Neuron (in vitro differentiated cells): ENCODE measurements at regions not wholly inside any gene's neighbourhood (a gene's known extent, or its start where the extent isn't known, plus 50 kb on each side); places are given as distances from the start of the nearest gene placed in this dataset.
"Not testable (repeated sequence)": the region's sequence is repeated elsewhere in the genome, so short reads cannot be mapped to it uniquely, and the experiment has no call there.

Experiments used
- H2AFZ ChIP-seq: one replicate; pipeline ENCODE4 v1.6.1; 2013; ENCODE audit warnings: low read depth, mild to moderate bottlenecking, inconsistent platforms, low read length, moderate library complexity
- H3K27me3 ChIP-seq: one replicate; pipeline ENCODE4 v1.6.1; 2013; ENCODE audit warnings: low read length; ENCODE audit not compliant: insufficient read depth
- H3K36me3 ChIP-seq: one replicate; pipeline ENCODE4 v1.6.1; 2013; ENCODE audit warnings: low read length; ENCODE audit not compliant: insufficient read depth
- H3K4me1 ChIP-seq: one replicate; pipeline ENCODE4 v1.6.1; 2013; ENCODE audit warnings: low read length; ENCODE audit not compliant: insufficient read depth
- H3K4me3 ChIP-seq: 2 replicates; pipeline ENCODE4 v1.5.1; 2013; ENCODE audit warnings: mild to moderate bottlenecking, low read length, moderate library complexity
- H3K9me3 ChIP-seq: one replicate; pipeline ENCODE4 v1.6.1; 2013; ENCODE audit warnings: low read length

- H3K4me3 ChIP-seq = no peak overlapping the region
- no peaks in the 10 kb centered on the region for H3K36me3 ChIP-seq
- no peaks in the 10 kb centered on the region for H3K9me3 ChIP-seq
- H2AFZ ChIP-seq = no peak overlapping the region
- H3K4me1 ChIP-seq = peaks cover 50% of the 10 kb centered on the region
- no peaks in the 10 kb centered on the region for H3K27me3 ChIP-seq
Observed at GRCh38 chr5:123997462-123998215, 485.7 kb downstream of the CSNK1G3 start.

DNA sequence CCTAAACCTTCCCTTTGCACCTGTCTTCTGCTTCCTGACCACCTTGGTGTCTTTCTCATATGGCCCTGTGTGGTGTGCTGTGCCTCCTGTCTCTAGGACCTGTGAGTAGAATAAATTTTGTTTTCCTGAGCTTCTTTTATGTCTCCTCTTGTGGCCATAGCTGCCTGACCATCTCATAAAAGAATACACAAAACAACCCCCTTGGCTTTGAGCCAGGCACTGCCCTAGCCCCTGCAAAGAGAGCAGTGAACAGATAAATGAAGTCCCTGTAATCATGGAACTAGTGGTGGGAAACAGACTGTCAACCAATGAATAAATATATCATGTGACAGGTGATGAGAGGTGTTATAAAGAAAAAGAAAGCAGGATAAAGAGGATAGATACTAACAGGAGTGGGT is 485.1 kb downstream of the CSNK1G3 start:
- no peak overlapping the region for H2AFZ ChIP-seq
- H3K27me3 ChIP-seq = no peaks in the 10 kb centered on the region
- H3K9me3 ChIP-seq = no peaks in the 10 kb centered on the region
- peaks cover 51% of the 10 kb centered on the region for H3K4me1 ChIP-seq
- H3K36me3 ChIP-seq = no peaks in the 10 kb centered on the region
- no peak overlapping the region for H3K4me3 ChIP-seq

- no peaks in the 10 kb centered on the region for H3K36me3 ChIP-seq
- H3K4me3 ChIP-seq = no peak overlapping the region
- no peaks in the 10 kb centered on the region for H3K9me3 ChIP-seq
- no peak overlapping the region for H2AFZ ChIP-seq
- peaks cover 18% of the 10 kb centered on the region for H3K4me1 ChIP-seq
- no peaks in the 10 kb centered on the region for H3K27me3 ChIP-seq
Observed at GRCh38 chr5:123992641-123993040, 480.7 kb downstream of the CSNK1G3 start.

DNA sequence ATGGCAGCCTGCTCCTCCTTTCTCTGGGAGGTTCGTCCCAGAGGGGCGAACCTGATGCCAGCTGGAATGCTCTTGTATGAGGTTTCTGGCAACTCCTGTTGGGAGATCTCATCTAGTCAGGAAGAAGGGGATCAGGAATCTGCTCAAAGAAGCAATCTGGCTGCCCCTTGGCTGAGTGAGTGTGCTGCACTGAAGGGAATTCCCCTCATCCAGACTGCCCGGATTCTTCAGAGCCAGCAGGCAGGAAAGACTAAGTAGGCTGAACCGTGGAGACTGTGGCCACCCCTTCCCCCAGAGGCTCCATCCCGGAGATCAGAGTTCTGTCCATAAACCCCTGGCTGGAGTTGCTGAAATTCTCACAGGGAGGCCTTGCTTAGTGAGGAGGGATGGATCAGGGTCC is 476.0 kb downstream of the CSNK1G3 start:
- peaks cover 3% of the 10 kb centered on the region for H3K4me1 ChIP-seq
- H3K9me3 ChIP-seq = peaks cover 2% of the 10 kb centered on the region
- no peak overlapping the region for H3K4me3 ChIP-seq
- no peaks in the 10 kb centered on the region for H3K36me3 ChIP-seq
- H3K27me3 ChIP-seq = no peaks in the 10 kb centered on the region
- no peak overlapping the region for H2AFZ ChIP-seq

- no peak overlapping the region for H2AFZ ChIP-seq
- no peak overlapping the region for H3K4me3 ChIP-seq
- no peaks in the 10 kb centered on the region for H3K36me3 ChIP-seq
- no peaks in the 10 kb centered on the region for H3K27me3 ChIP-seq
- H3K4me1 ChIP-seq = no peaks in the 10 kb centered on the region
- peaks cover 3% of the 10 kb centered on the region for H3K9me3 ChIP-seq
Observed at GRCh38 chr5:123976379-123977033, 464.5 kb downstream of the CSNK1G3 start.

DNA sequence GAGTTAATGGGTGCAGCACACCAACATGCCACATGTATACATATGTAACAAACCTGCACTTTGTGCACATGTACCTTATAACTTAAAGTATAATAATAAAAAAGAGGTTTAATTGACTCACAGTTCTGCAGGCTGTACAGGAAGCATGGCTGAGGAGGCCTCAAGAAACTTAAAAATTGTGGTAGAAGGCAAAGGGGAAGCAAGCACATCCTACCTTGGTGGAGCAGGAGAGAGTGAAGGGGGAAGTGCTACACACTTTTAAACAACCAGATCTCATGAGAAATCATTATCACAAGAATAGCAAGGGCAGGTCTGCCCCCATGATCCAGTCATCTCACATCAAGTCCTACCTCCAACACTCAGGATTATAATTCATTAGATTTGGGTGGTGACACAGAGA is 463.5 kb downstream of the CSNK1G3 start:
- H3K4me1 ChIP-seq, H3K4me3 ChIP-seq, H3K27me3 ChIP-seq, H3K36me3 ChIP-seq, H2AFZ ChIP-seq, H3K9me3 ChIP-seq: not testable (repeated sequence)

- Histone ChIP-seq H3K9me3 (peaks cover 3% of the 10 kb centered on the region), H3K4me3 (no peak overlapping the region), H3K27me3 (no peaks in the 10 kb centered on the region), H3K4me1 (peaks cover 2% of the 10 kb centered on the region), H2AFZ (no peak overlapping the region), H3K36me3 (no peaks in the 10 kb centered on the region)
Observed at GRCh38 chr5:123966781-123967180, 454.8 kb downstream of the CSNK1G3 start.

DNA sequence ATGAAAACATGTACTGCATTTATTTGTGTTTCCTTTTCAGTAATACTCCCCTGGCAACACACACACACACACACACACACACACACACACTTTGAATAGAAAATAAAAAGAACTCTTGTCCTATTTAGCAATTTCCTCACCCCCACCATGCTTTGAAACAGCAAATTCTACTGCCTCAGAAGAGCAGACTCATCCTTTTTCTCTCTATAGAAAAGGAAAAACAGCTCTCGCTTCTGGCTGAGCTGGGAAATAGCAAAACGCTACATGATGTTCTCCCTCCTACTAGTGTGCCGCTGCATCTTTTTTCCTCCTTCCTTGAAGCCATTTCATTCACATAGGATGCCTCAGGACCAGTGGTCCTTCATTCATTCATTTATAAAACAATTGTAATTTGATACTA is 453.6 kb downstream of the CSNK1G3 start:
- peaks cover 3% of the 10 kb centered on the region for H3K9me3 ChIP-seq
- peaks cover 2% of the 10 kb centered on the region for H3K4me1 ChIP-seq
- H2AFZ ChIP-seq = no peak overlapping the region
- H3K36me3 ChIP-seq = no peaks in the 10 kb centered on the region
- no peak overlapping the region for H3K4me3 ChIP-seq
- H3K27me3 ChIP-seq = no peaks in the 10 kb centered on the region

DNA sequence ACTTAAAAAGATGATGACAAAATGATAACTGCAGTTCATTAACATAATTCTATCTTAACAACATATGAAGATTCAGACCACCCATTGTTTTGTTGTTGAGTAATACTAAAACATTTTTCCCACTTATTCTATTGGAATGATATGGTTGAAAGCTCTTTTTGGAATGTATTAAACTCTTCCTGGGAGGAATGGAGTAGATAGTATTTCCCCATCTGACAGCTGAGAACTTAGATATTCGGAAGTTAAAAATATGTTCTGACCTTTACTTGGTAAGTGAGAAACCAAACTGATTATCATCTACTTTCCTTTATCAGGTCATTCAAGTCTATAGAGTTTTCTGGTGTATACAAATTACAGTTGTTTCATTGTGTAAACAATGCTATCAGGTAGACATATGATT is 452.9 kb downstream of the CSNK1G3 start:
- H3K36me3 ChIP-seq = no peaks in the 10 kb centered on the region
- H3K4me3 ChIP-seq = no peak overlapping the region
- no peaks in the 10 kb centered on the region for H3K27me3 ChIP-seq
- peaks cover 2% of the 10 kb centered on the region for H3K9me3 ChIP-seq
- H2AFZ ChIP-seq = no peak overlapping the region
- peaks cover 2% of the 10 kb centered on the region for H3K4me1 ChIP-seq

DNA sequence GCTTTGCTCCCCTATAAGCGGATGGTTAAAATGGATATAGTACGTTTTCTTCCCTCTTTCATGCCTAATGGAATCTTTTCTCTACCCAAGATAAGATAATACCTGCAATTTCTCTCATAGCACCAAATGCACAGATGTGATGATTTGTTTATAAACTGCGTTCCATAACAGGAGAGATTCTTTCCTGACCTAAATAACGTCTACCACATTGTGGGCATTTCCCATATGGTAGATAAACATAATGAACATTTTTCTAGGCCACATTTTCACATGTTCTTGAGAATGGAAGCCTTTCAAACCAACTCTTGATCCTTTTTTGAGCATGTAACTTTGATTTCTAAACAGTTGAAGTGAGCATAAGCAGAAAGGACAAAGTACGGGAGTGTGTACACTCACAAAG is 448.5 kb downstream of the CSNK1G3 start:
- no peaks in the 10 kb centered on the region for H3K27me3 ChIP-seq
- no peaks in the 10 kb centered on the region for H3K36me3 ChIP-seq
- H3K9me3 ChIP-seq = peaks cover 2% of the 10 kb centered on the region
- H3K4me1 ChIP-seq = peaks cover 2% of the 10 kb centered on the region
- no peak overlapping the region for H3K4me3 ChIP-seq
- H2AFZ ChIP-seq = no peak overlapping the region

DNA sequence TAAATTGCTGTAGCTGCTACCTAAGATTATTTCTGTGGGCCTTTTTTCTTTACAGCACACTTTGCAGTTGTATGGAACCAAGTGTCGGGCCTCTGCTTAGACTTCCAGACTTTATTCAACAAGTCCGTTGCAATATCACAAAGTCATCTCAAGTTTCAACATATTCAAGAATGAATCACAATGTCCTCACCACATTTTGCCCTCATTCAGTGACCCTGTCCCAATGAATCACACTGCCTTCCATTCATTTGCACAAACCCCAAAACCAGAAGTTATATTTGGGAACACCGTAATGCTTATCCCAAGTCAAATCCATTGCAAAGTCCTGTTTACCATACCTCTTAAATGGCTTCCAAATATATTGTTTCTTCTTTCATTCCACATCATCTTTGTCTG is 439.6 kb downstream of the CSNK1G3 start:
- Histone ChIP-seq H2AFZ (no peak overlapping the region), H3K4me1 (peaks cover 8% of the 10 kb centered on the region), H3K9me3 (peaks cover 2% of the 10 kb centered on the region), H3K36me3 (no peaks in the 10 kb centered on the region), H3K4me3 (no peak overlapping the region), H3K27me3 (no peaks in the 10 kb centered on the region)

DNA sequence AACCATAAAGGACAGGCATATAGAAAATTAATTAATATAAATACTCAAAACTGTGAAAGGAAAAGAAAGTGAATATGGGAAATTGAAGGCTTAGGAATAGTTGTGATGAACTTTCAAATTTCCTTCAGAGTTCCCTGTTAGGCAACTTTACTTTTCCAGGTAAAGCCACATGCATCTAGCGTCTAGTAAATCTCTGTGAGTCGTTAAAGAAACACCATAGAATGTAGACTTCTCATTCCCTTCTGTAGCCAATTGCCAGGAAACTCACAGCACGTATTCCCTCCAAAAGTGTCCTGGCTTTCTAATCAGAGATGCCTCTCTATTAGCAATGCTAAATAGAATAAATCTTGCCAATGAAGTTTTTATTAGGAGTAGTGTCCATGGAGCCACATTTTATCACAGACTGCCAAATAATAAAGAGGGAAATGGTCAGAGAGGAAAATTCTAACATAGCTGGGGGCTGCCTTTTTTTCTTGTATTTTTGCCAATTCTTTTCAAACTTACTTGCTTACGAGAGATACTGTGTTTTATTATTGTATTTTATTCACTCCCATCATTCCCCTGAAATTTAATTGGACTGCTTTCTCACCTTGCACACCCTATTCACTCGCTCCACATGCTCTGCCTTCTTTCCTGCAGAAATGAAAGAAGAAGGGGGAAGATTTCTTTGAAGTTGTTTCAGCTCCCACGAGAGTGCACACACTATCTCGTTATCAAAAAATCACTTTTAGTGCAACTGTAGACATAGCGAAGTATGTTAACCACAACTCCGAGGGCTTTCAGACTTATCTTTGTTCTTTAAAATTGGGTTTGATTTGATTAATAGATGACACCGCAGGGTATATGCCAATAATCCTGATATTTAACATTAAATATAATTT is 439.0 kb downstream of the CSNK1G3 start:
- H3K27me3 ChIP-seq = no peaks in the 10 kb centered on the region
- H3K4me1 ChIP-seq = peaks cover 8% of the 10 kb centered on the region

DNA sequence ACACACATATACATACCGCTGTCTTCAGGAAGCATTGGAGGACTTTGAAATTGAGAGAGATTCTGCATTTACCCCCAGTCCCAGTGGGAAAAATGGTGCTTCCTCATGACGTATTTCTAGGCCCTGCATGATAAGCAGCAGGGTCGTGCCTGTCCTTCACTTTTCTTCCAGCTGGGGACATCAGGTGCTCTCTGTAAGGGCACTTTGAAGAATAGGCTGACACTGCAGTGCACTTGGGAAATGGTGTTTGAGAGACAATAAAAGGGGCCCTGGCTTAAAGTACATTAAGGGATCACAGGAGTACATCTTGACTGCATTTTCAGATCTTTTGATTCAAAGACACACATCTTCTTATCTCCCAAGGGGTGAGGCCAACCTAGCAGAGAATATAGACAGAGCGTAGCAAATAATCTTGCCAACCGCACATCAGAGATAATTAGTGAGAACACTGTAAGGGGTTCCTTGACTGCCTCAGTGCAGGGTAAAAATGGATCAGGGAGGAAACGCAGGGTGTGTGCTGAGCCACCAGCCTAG is 437.9 kb downstream of the CSNK1G3 start:
- H2AFZ ChIP-seq = no peak overlapping the region
- no peaks in the 10 kb centered on the region for H3K27me3 ChIP-seq
- H3K4me1 ChIP-seq = peaks cover 8% of the 10 kb centered on the region
- peaks cover 2% of the 10 kb centered on the region for H3K9me3 ChIP-seq
- H3K4me3 ChIP-seq = no peak overlapping the region
- no peaks in the 10 kb centered on the region for H3K36me3 ChIP-seq

More for the DNA sequence above, 439.0 kb downstream of the CSNK1G3 start:
- Histone ChIP-seq H3K36me3 (no peaks in the 10 kb centered on the region), H2AFZ (no peak overlapping the region), H3K9me3 (peaks cover 2% of the 10 kb centered on the region), H3K4me3 (no peak overlapping the region)
